DND-41 (cell line): ENCODE measurements at regions not wholly inside any gene's neighbourhood (a gene's known extent, or its start where the extent isn't known, plus 50 kb on each side); places are given as distances from the start of the nearest gene placed in this dataset.

Experiments
- ATAC-seq: fragments of 200-7000 bp; cut with Tn5 transposase; 3 replicates; pipeline ENCODE4 v1.9.1; 2021; ENCODE audit warnings: low read depth; ENCODE audit not compliant: insufficient read depth
- DNase-seq: peaks from one replicate; pipeline ENCODE4 v3.0.0-alpha.2; 2020
- H2AFZ ChIP-seq: 2 replicates; pipeline ENCODE4 v1.6.0; 2012; ENCODE audit warnings: low read depth, low read length
- H3K27ac ChIP-seq: 2 replicates; pipeline ENCODE4 v1.5.1; 2012; ENCODE audit warnings: low read length, inconsistent platforms
- H3K27me3 ChIP-seq: fragments of 200-600 bp; sonication (generic); 2 replicates; pipeline ENCODE4 v1.6.0; 2012; ENCODE audit warnings: low read length, mild to moderate bottlenecking, inconsistent platforms; ENCODE audit not compliant: insufficient read depth, poor library complexity
- H3K36me3 ChIP-seq: 2 replicates; pipeline ENCODE4 v1.5.1; 2012; ENCODE audit warnings: low read length, inconsistent platforms; ENCODE audit not compliant: insufficient read depth
- H3K4me1 ChIP-seq: 2 replicates; pipeline ENCODE4 v1.5.1; 2012; ENCODE audit warnings: mild to moderate bottlenecking, low read length; ENCODE audit not compliant: insufficient read depth
- H3K4me2 ChIP-seq: 2 replicates; pipeline ENCODE4 v1.6.0; 2012; ENCODE audit warnings: mild to moderate bottlenecking, moderate library complexity, low read length, inconsistent platforms; ENCODE audit not compliant: insufficient read depth
- H3K4me3 ChIP-seq, 2 experiments: fragments of 200-600 bp in 1 of 2; shearing (Covaris generic) in 1 of 2; 2 replicates each; pipeline ENCODE4 v1.5.1; 2012 to 2016; ENCODE audit warnings: inconsistent platforms in 2 of 2, low read length in 2 of 2, mild to moderate bottlenecking in 2 of 2, low read depth in 1 of 2, moderate library complexity in 1 of 2
- H3K79me2 ChIP-seq: 2 replicates; pipeline ENCODE4 v1.6.0; 2012; ENCODE audit warnings: low read length, inconsistent platforms; ENCODE audit not compliant: insufficient read depth
- H3K9ac ChIP-seq: 2 replicates; pipeline ENCODE4 v1.6.0; 2012; ENCODE audit warnings: low read depth, mild to moderate bottlenecking, inconsistent platforms, low read length, moderate library complexity
- H3K9me3 ChIP-seq: 2 replicates; pipeline ENCODE4 v1.5.1; 2012; ENCODE audit warnings: low read length, moderate library complexity, mild to moderate bottlenecking, inconsistent platforms; ENCODE audit not compliant: insufficient read depth, severe bottlenecking
- H4K20me1 ChIP-seq: 2 replicates; pipeline ENCODE4 v1.6.0; 2012; ENCODE audit warnings: low read length; ENCODE audit not compliant: insufficient read depth
- EZH2 ChIP-seq: IDR thresholded peaks from 3 replicates; pipeline ENCODE4 v1.6.1; 2012; ENCODE audit warnings: borderline replicate concordance, low read depth, mild to moderate bottlenecking, moderate library complexity, low read length, inconsistent platforms; ENCODE audit not compliant: severe bottlenecking
- TF ChIP-seq, protein P1 (sequence below): IDR thresholded peaks from 2 replicates; pipeline ENCODE4 v1.5.1; 2012; ENCODE audit warnings: borderline replicate concordance, low read length, moderate library complexity, mild to moderate bottlenecking; ENCODE audit not compliant: poor library complexity, severe bottlenecking; ENCODE audit errors: extremely low read depth

- Histone ChIP-seq H3K27me3 (no peaks in the 10 kb centered on the region), H3K9me3 (no peaks in the 10 kb centered on the region), H3K27ac (no peak overlapping the region), H3K4me3 (no peak overlapping the region), H4K20me1 (no peaks in the 10 kb centered on the region), H3K4me2 (no peak overlapping the region), H2AFZ (no peak overlapping the region), H3K79me2 (no peaks in the 10 kb centered on the region), H3K36me3 (no peaks in the 10 kb centered on the region), H3K4me1 (no peaks in the 10 kb centered on the region), H3K9ac (no peak overlapping the region)
- DNase-seq (no peak), ATAC-seq (no peak)
- TF ChIP-seq EZH2, result no peak
- TF ChIP-seq, protein P1, sequence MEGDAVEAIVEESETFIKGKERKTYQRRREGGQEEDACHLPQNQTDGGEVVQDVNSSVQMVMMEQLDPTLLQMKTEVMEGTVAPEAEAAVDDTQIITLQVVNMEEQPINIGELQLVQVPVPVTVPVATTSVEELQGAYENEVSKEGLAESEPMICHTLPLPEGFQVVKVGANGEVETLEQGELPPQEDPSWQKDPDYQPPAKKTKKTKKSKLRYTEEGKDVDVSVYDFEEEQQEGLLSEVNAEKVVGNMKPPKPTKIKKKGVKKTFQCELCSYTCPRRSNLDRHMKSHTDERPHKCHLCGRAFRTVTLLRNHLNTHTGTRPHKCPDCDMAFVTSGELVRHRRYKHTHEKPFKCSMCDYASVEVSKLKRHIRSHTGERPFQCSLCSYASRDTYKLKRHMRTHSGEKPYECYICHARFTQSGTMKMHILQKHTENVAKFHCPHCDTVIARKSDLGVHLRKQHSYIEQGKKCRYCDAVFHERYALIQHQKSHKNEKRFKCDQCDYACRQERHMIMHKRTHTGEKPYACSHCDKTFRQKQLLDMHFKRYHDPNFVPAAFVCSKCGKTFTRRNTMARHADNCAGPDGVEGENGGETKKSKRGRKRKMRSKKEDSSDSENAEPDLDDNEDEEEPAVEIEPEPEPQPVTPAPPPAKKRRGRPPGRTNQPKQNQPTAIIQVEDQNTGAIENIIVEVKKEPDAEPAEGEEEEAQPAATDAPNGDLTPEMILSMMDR, result no peak
Observed at GRCh38 chr11:23423104-23423503, 562.8 kb upstream of the CCDC179 start.

GRCh38 chr11:23423656-23424055 lies 563.4 kb upstream of the CCDC179 start:
- Histone ChIP-seq H3K9ac (no peak overlapping the region), H3K4me1 (no peaks in the 10 kb centered on the region), H3K79me2 (no peaks in the 10 kb centered on the region), H3K9me3 (no peaks in the 10 kb centered on the region), H3K36me3 (no peaks in the 10 kb centered on the region), H3K27me3 (no peaks in the 10 kb centered on the region), H3K4me2 (no peak overlapping the region), H3K4me3 (no peak overlapping the region), H2AFZ (no peak overlapping the region), H3K27ac (no peak overlapping the region), H4K20me1 (no peaks in the 10 kb centered on the region)
- TF ChIP-seq EZH2, result no peak
- TF ChIP-seq, protein P1, result no peak
- no peak for ATAC-seq
- DNase-seq, result no peak

DNA sequence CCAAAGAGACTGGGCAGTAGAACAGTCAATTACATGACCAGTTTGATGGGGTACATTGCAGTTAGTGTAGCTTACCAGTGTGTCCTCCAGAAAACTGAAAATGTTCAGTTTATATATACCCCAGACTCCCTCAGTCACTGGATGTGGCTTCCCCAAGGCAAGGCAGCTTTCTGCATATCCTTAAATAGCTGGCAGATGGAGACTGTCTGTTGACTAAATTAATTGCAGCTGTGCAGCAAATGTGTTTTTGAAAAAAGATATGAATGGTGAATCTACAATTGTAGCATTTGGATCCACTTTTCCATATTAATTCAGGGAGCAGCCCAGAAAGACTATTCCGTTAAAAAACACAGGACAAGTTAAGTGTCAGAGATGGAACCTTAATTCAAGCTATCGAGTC lies 565.1 kb upstream of the CCDC179 start:
- Histone ChIP-seq H3K4me1 (no peaks in the 10 kb centered on the region), H3K27me3 (no peaks in the 10 kb centered on the region), H2AFZ (no peak overlapping the region), H3K9ac (no peak overlapping the region), H3K4me2 (no peak overlapping the region), H3K4me3 (no peak overlapping the region), H4K20me1 (no peaks in the 10 kb centered on the region), H3K27ac (no peak overlapping the region), H3K9me3 (no peaks in the 10 kb centered on the region), H3K36me3 (no peaks in the 10 kb centered on the region), H3K79me2 (no peaks in the 10 kb centered on the region)
- no peak for DNase-seq
- ATAC-seq, result no peak
- TF ChIP-seq EZH2, result no peak
- TF ChIP-seq, protein P1, result no peak

- Histone ChIP-seq H3K4me1 (no peaks in the 10 kb centered on the region), H3K79me2 (no peaks in the 10 kb centered on the region), H3K36me3 (no peaks in the 10 kb centered on the region), H3K27ac (no peak overlapping the region), H3K27me3 (no peaks in the 10 kb centered on the region), H3K9me3 (no peaks in the 10 kb centered on the region), H4K20me1 (no peaks in the 10 kb centered on the region), H3K4me3 (no peak overlapping the region), H3K4me2 (no peak overlapping the region), H3K9ac (no peak overlapping the region), H2AFZ (no peak overlapping the region)
- no peak for TF ChIP-seq EZH2
- TF ChIP-seq, protein P1, result no peak
- ATAC-seq (no peak), DNase-seq (no peak)
Observed at GRCh38 chr11:23429569-23429968, 569.3 kb upstream of the CCDC179 start.
